DND-41 (cell line): ENCODE measurements at regions not wholly inside any gene's neighbourhood (a gene's known extent, or its start where the extent isn't known, plus 50 kb on each side); places are given as distances from the start of the nearest gene placed in this dataset.

Experiments
- ATAC-seq: fragments of 200-7000 bp; cut with Tn5 transposase; 3 replicates; pipeline ENCODE4 v1.9.1; 2021; ENCODE audit warnings: low read depth; ENCODE audit not compliant: insufficient read depth
- DNase-seq: peaks from one replicate; pipeline ENCODE4 v3.0.0-alpha.2; 2020
- H2AFZ ChIP-seq: 2 replicates; pipeline ENCODE4 v1.6.0; 2012; ENCODE audit warnings: low read depth, low read length
- H3K27ac ChIP-seq: 2 replicates; pipeline ENCODE4 v1.5.1; 2012; ENCODE audit warnings: low read length, inconsistent platforms
- H3K27me3 ChIP-seq: fragments of 200-600 bp; sonication (generic); 2 replicates; pipeline ENCODE4 v1.6.0; 2012; ENCODE audit warnings: low read length, mild to moderate bottlenecking, inconsistent platforms; ENCODE audit not compliant: insufficient read depth, poor library complexity
- H3K36me3 ChIP-seq: 2 replicates; pipeline ENCODE4 v1.5.1; 2012; ENCODE audit warnings: low read length, inconsistent platforms; ENCODE audit not compliant: insufficient read depth
- H3K4me1 ChIP-seq: 2 replicates; pipeline ENCODE4 v1.5.1; 2012; ENCODE audit warnings: mild to moderate bottlenecking, low read length; ENCODE audit not compliant: insufficient read depth
- H3K4me2 ChIP-seq: 2 replicates; pipeline ENCODE4 v1.6.0; 2012; ENCODE audit warnings: mild to moderate bottlenecking, moderate library complexity, low read length, inconsistent platforms; ENCODE audit not compliant: insufficient read depth
- H3K4me3 ChIP-seq, 2 experiments: fragments of 200-600 bp in 1 of 2; shearing (Covaris generic) in 1 of 2; 2 replicates each; pipeline ENCODE4 v1.5.1; 2012 to 2016; ENCODE audit warnings: inconsistent platforms in 2 of 2, low read length in 2 of 2, mild to moderate bottlenecking in 2 of 2, low read depth in 1 of 2, moderate library complexity in 1 of 2
- H3K79me2 ChIP-seq: 2 replicates; pipeline ENCODE4 v1.6.0; 2012; ENCODE audit warnings: low read length, inconsistent platforms; ENCODE audit not compliant: insufficient read depth
- H3K9ac ChIP-seq: 2 replicates; pipeline ENCODE4 v1.6.0; 2012; ENCODE audit warnings: low read depth, mild to moderate bottlenecking, inconsistent platforms, low read length, moderate library complexity
- H3K9me3 ChIP-seq: 2 replicates; pipeline ENCODE4 v1.5.1; 2012; ENCODE audit warnings: low read length, moderate library complexity, mild to moderate bottlenecking, inconsistent platforms; ENCODE audit not compliant: insufficient read depth, severe bottlenecking
- H4K20me1 ChIP-seq: 2 replicates; pipeline ENCODE4 v1.6.0; 2012; ENCODE audit warnings: low read length; ENCODE audit not compliant: insufficient read depth
- CTCF ChIP-seq: IDR thresholded peaks from 2 replicates; pipeline ENCODE4 v1.5.1; 2012; ENCODE audit warnings: borderline replicate concordance, low read length, moderate library complexity, mild to moderate bottlenecking; ENCODE audit not compliant: poor library complexity, severe bottlenecking; ENCODE audit errors: extremely low read depth
- EZH2 ChIP-seq: IDR thresholded peaks from 3 replicates; pipeline ENCODE4 v1.6.1; 2012; ENCODE audit warnings: borderline replicate concordance, low read depth, mild to moderate bottlenecking, moderate library complexity, low read length, inconsistent platforms; ENCODE audit not compliant: severe bottlenecking

GRCh38 chr17:72306037-72306436 lies 185.2 kb downstream of the SOX9 start:
- Histone ChIP-seq H3K4me3 (no peak overlapping the region), H3K9me3 (no peaks in the 10 kb centered on the region), H3K79me2 (no peaks in the 10 kb centered on the region), H3K27me3 (no peaks in the 10 kb centered on the region), H2AFZ (no peak overlapping the region), H3K4me1 (no peaks in the 10 kb centered on the region), H3K27ac (no peak overlapping the region), H3K4me2 (no peak overlapping the region), H3K9ac (no peak overlapping the region), H4K20me1 (no peaks in the 10 kb centered on the region), H3K36me3 (no peaks in the 10 kb centered on the region)
- DNase-seq: no peak
- TF ChIP-seq EZH2: no peak
- TF ChIP-seq CTCF: no peak
- no peak for ATAC-seq

- no peak for DNase-seq
These were observed 187.0 kb downstream of the SOX9 start for GRCh38 chr17:72307836-72308235.

GRCh38 chr17:72308744-72309385 lies 188.0 kb downstream of the SOX9 start:
- no peaks in the 10 kb centered on the region for H4K20me1 ChIP-seq
- no peaks in the 10 kb centered on the region for H3K79me2 ChIP-seq
- H3K27me3 ChIP-seq: no peaks in the 10 kb centered on the region
- no peak overlapping the region for H3K4me3 ChIP-seq
- DNase-seq (no peak), ATAC-seq (no peak)
- H3K9ac ChIP-seq: no peak overlapping the region
- no peak for TF ChIP-seq CTCF
- no peak for TF ChIP-seq EZH2
- no peak overlapping the region for H3K27ac ChIP-seq
- H3K4me1 ChIP-seq: no peaks in the 10 kb centered on the region
- no peaks in the 10 kb centered on the region for H3K36me3 ChIP-seq
- H3K4me2 ChIP-seq: no peak overlapping the region
- H3K9me3 ChIP-seq: no peaks in the 10 kb centered on the region
- no peak overlapping the region for H2AFZ ChIP-seq

More at GRCh38 chr17:72307836-72308235, 187.0 kb downstream of the SOX9 start:
- no peak for TF ChIP-seq CTCF
- TF ChIP-seq EZH2: no peak
- Histone ChIP-seq H3K4me3 (no peak overlapping the region), H3K79me2 (no peaks in the 10 kb centered on the region), H3K9me3 (no peaks in the 10 kb centered on the region), H3K9ac (no peak overlapping the region), H2AFZ (no peak overlapping the region), H3K4me2 (no peak overlapping the region), H3K27ac (no peak overlapping the region), H3K27me3 (no peaks in the 10 kb centered on the region), H4K20me1 (no peaks in the 10 kb centered on the region), H3K36me3 (no peaks in the 10 kb centered on the region), H3K4me1 (no peaks in the 10 kb centered on the region)
- ATAC-seq: no peak
